Stimulated activated CD8-positive, alpha-beta memory T cell treated with anti-CD3 and anti-CD28 coated beads, Interleukin-7, amount 100 ng/mL, for 4 hours (primary cell): ENCODE measurements at regions not wholly inside any gene's neighbourhood (a gene's known extent, or its start where the extent isn't known, plus 50 kb on each side); places are given as distances from the start of the nearest gene placed in this dataset.

Source experiments
- DNase-seq, 2 donors: peaks; one replicate each; pipeline ENCODE4 v3.0.0-alpha.2; 2020; ENCODE audit warnings: low read depth in 2 of 2

GRCh38 chr6:159099961-159100360, 55.2 kb upstream of the TAGAP start:
- DNase-seq, result no peak

- DNase-seq, result no peak
Observed at GRCh38 chr6:159099276-159099675, 54.5 kb upstream of the TAGAP start.

DNA sequence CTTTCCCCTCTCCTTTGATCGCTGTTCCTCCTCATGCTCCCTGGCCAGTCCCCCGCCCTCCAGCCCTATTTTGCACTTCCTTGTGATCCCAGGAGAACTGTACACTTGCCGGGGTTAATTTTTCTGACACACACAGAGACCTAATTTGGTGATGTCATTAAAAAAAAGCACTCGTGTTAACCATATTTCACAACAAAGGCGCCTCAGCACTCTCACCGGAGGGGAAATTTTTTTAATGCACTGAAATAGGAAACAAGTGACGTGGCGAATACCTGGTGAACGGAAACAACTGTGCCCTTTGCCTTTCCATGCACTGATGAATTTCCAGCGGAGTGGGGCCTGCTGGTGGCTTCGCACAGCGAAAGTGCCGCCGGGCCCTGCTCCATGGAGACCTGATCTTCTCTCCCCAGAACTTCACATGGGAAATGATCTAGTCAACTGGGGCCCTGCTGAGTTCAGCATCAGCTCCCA, 53.9 kb upstream of the TAGAP start:
- peak; percentile 66 to 72 for DNase-seq

- peak; percentile 62 for DNase-seq
Observed at GRCh38 chr6:159097256-159097655, 52.5 kb upstream of the TAGAP start.

GRCh38 chr6:159095616-159096015, 50.8 kb upstream of the TAGAP start:
- DNase-seq, result no peak

DNA sequence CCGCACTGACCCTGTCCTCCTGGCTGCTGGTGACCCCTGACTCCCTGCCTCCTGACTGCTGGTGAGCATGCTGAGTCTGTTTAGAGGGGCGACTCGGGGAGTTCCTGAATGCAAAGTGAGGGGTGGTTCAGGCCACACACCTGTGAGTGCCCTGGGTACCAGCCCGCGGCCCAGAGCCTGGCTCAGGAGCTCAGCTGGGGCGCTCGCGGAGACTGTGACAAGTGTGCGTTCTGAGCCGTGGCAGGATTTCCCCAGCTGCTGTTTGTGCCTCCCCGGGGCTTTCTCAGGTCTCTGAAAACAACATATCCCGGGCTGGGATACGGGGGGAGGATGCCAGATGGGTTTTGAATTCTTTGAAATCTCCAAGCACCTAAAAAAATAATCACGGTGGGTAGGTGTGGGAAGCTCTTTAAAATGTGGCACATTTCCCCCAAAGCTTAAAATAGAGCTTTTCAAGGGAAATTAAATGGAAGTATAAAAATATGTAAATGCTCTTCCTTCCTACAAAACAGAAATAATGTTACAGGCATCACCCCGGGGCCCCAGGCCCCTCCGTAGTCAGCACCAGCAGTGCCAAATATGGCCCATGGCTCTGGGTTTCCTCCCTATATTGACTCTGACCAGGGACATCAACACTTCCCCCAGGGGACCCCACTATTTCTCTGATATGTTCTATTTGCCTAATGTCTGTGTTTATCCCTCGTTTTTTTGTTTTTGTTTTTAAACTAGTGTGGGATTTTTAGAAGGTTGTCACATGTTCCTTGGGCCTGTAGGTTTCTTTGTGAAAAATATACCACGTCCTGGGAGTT, 49.9 kb upstream of the TAGAP start:
- peak in 1 of 2 donors; percentile 43 for DNase-seq
